ENCODE measurements at regions not wholly inside any gene's neighbourhood (a gene's known extent, or its start where the extent isn't known, plus 50 kb on each side); places are given as distances from the start of the nearest gene placed in this dataset.

GRCh38 chr10:107497024-107497423 lies 332.5 kb upstream of the SORCS1 start:
- no peaks in the 10 kb centered on the region for H3K9me2 ChIP-seq (ENCODE audit: insufficient read depth, low read length)
- no peak overlapping the region for H3K4me2 ChIP-seq (ENCODE audit: low read length)
- H3K27me3 ChIP-seq (ENCODE audit: insufficient read depth, low read depth, low read length): no peaks in the 10 kb centered on the region
- no peaks in the 10 kb centered on the region for H3K36me3 ChIP-seq (ENCODE audit: insufficient read depth, low read length)
- no peak overlapping the region for H3K9ac ChIP-seq (ENCODE audit: low read length)
- no peak for TF ChIP-seq REST (IDR thresholded peaks at IDR 0.05; ENCODE audit: borderline replicate concordance)
- H3K27ac ChIP-seq (ENCODE audit: low read length): no peak overlapping the region
- H4K20me1 ChIP-seq (ENCODE audit: insufficient read depth): no peaks in the 10 kb centered on the region
- no peaks in the 10 kb centered on the region for H3F3A ChIP-seq (ENCODE audit: insufficient read depth, low read length, poor library complexity, severe bottlenecking)
- no peak overlapping the region for H3K4me3 ChIP-seq (ENCODE audit: low read length)
- H3K79me2 ChIP-seq (replicated peaks; ENCODE audit: insufficient read depth, low read length): no peaks in the 10 kb centered on the region
- no peaks in the 10 kb centered on the region for H3K9me3 ChIP-seq (ENCODE audit: low read length)
- H2AFZ ChIP-seq (ENCODE audit: low read depth, low read length): no peak overlapping the region

GRCh38 chr10:107496594-107496993 lies 332.1 kb upstream of the SORCS1 start:
- no peak overlapping the region for H3K4me3 ChIP-seq (ENCODE audit: low read length)
- no peak overlapping the region for H2AFZ ChIP-seq (ENCODE audit: low read depth, low read length)
- no peak overlapping the region for H3K27ac ChIP-seq (ENCODE audit: low read length)
- TF ChIP-seq SMC3 (conservative IDR thresholded peaks at IDR 0.05; ENCODE audit: poor library complexity) (no peak), EP300 (conservative IDR thresholded peaks at IDR 0.05; ENCODE audit: poor library complexity, severe bottlenecking) (no peak), EZH2 (IDR thresholded peaks at IDR 0.05; ENCODE audit: borderline replicate concordance, insufficient read depth, low read length, poor library complexity, severe bottlenecking) (no peak), TAF1 (IDR thresholded peaks at IDR 0.05; ENCODE audit: low read depth) (no peak)
- H3K9ac ChIP-seq (ENCODE audit: low read length): no peak overlapping the region
- H3K9me3 ChIP-seq (ENCODE audit: low read length): no peaks in the 10 kb centered on the region
- H4K20me1 ChIP-seq (ENCODE audit: insufficient read depth): no peaks in the 10 kb centered on the region
- no peaks in the 10 kb centered on the region for H3K79me2 ChIP-seq (replicated peaks; ENCODE audit: insufficient read depth, low read length)
- no peaks in the 10 kb centered on the region for H3K27me3 ChIP-seq (ENCODE audit: insufficient read depth, low read depth, low read length)
- no peak overlapping the region for H3K4me2 ChIP-seq (ENCODE audit: low read length)
- H3F3A ChIP-seq (ENCODE audit: insufficient read depth, low read length, poor library complexity, severe bottlenecking): no peaks in the 10 kb centered on the region
- no peaks in the 10 kb centered on the region for H3K36me3 ChIP-seq (ENCODE audit: insufficient read depth, low read length)
- H3K9me2 ChIP-seq (ENCODE audit: insufficient read depth, low read length): no peaks in the 10 kb centered on the region

- no peaks in the 10 kb centered on the region for H3K79me2 ChIP-seq (replicated peaks; ENCODE audit: insufficient read depth, low read length)
These were observed 327.9 kb upstream of the SORCS1 start for GRCh38 chr10:107492389-107492788.

More at GRCh38 chr10:107492389-107492788, 327.9 kb upstream of the SORCS1 start:
- Histone ChIP-seq H3K4me3 (ENCODE audit: low read length) (no peak overlapping the region), H3K4me2 (ENCODE audit: low read length) (no peak overlapping the region), H3K9me3 (ENCODE audit: low read length) (no peaks in the 10 kb centered on the region), H3K27me3 (ENCODE audit: insufficient read depth, low read depth, low read length) (no peaks in the 10 kb centered on the region), H3F3A (ENCODE audit: insufficient read depth, low read length, poor library complexity, severe bottlenecking) (no peaks in the 10 kb centered on the region), H3K36me3 (ENCODE audit: insufficient read depth, low read length) (no peaks in the 10 kb centered on the region), H3K27ac (ENCODE audit: low read length) (no peak overlapping the region), H4K20me1 (ENCODE audit: insufficient read depth) (no peaks in the 10 kb centered on the region), H3K9ac (ENCODE audit: low read length) (no peak overlapping the region), H3K9me2 (ENCODE audit: insufficient read depth, low read length) (no peaks in the 10 kb centered on the region), H2AFZ (ENCODE audit: low read depth, low read length) (no peak overlapping the region)
- TF ChIP-seq REST (IDR thresholded peaks at IDR 0.05; ENCODE audit: borderline replicate concordance): no peak
- TF ChIP-seq CTCF (IDR thresholded peaks at IDR 0.05; ENCODE audit: poor library complexity, severe bottlenecking): no peak
- no peak for TF ChIP-seq EP300 (conservative IDR thresholded peaks at IDR 0.05; ENCODE audit: poor library complexity, severe bottlenecking)
- no peak for TF ChIP-seq TAF1 (IDR thresholded peaks at IDR 0.05; ENCODE audit: low read depth)
- TF ChIP-seq SMC3 (conservative IDR thresholded peaks at IDR 0.05; ENCODE audit: poor library complexity): no peak
- no peak for TF ChIP-seq MXI1 (conservative IDR thresholded peaks at IDR 0.05; ENCODE audit: poor library complexity, severe bottlenecking)
- no peak for TF ChIP-seq POLR2AphosphoS5 (IDR thresholded peaks at IDR 0.05)
- no peak for TF ChIP-seq EZH2 (IDR thresholded peaks at IDR 0.05; ENCODE audit: borderline replicate concordance, insufficient read depth, low read length, poor library complexity, severe bottlenecking)
- no peak for TF ChIP-seq RAD21 (conservative IDR thresholded peaks at IDR 0.05)
